Lower leg skin (tissue), 3 donors: ENCODE measurements at regions not wholly inside any gene's neighbourhood (a gene's known extent, or its start where the extent isn't known, plus 50 kb on each side); places are given as distances from the start of the nearest gene placed in this dataset.

ENCODE experiments used
- POLR2A ChIP-seq, 2 donors: fragments of 450-650 bp; IDR thresholded peaks; one replicate each; pipeline ENCODE4 v1.6.1; 2016 to 2017; ENCODE audit warnings: antibody characterized with exemption in 2 of 2, mild to moderate bottlenecking in 1 of 2, moderate library complexity in 1 of 2
- TF ChIP-seq, protein P1 (sequence below), 3 donors: fragments of 450-650 bp; IDR thresholded peaks; one replicate each; pipeline ENCODE4 v1.5.1; 2016; ENCODE audit warnings: antibody characterized with exemption in 3 of 3, mild to moderate bottlenecking in 3 of 3, moderate library complexity in 2 of 3

DNA sequence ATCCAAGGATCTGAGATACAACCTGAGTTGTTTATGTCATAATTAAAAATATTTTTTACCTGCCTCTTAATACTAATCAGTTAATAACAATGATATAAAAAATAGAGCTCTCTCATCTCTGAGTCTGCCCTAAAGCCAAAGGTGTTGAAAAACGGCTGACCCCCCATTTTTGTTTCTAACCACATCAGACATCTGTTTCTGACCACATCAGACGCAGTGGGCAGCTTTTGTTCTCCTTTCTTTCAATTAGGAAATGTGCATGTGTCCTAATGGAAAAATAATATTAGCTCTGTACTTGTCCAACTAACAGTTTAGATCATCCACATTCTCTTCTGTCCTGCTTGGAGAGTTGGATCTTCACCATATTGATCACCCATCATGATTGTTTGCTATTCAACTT, 144.6 kb downstream of the SHOX2 start:
- no peak for TF ChIP-seq POLR2A (IDR thresholded peaks at IDR 0.05)
- TF ChIP-seq, protein P1, sequence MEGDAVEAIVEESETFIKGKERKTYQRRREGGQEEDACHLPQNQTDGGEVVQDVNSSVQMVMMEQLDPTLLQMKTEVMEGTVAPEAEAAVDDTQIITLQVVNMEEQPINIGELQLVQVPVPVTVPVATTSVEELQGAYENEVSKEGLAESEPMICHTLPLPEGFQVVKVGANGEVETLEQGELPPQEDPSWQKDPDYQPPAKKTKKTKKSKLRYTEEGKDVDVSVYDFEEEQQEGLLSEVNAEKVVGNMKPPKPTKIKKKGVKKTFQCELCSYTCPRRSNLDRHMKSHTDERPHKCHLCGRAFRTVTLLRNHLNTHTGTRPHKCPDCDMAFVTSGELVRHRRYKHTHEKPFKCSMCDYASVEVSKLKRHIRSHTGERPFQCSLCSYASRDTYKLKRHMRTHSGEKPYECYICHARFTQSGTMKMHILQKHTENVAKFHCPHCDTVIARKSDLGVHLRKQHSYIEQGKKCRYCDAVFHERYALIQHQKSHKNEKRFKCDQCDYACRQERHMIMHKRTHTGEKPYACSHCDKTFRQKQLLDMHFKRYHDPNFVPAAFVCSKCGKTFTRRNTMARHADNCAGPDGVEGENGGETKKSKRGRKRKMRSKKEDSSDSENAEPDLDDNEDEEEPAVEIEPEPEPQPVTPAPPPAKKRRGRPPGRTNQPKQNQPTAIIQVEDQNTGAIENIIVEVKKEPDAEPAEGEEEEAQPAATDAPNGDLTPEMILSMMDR (IDR thresholded peaks at IDR 0.05): no peak
